Fibroblast of mammary gland (primary cell): ENCODE measurements at regions not wholly inside any gene's neighbourhood (a gene's known extent, or its start where the extent isn't known, plus 50 kb on each side); places are given as distances from the start of the nearest gene placed in this dataset.
A peak's percentile ranks its signal among the peaks of the same experiment; 100 is the strongest.
"Not testable (repeated sequence)": the region's sequence is repeated elsewhere in the genome, so short reads cannot be mapped to it uniquely, and the experiment has no call there.

Experiments
- DNase-seq: peaks from one replicate; pipeline ENCODE4 v3.0.0-alpha.2; 2010; ENCODE audit warnings: low read depth
- H3K4me3 ChIP-seq: 2 replicates; pipeline ENCODE4 v1.5.1; 2011; ENCODE audit warnings: low read depth, mild to moderate bottlenecking, low read length, moderate library complexity; ENCODE audit not compliant: control insufficient read depth
- TF ChIP-seq, protein P1 (sequence below): conservative IDR thresholded peaks from 2 replicates; pipeline ENCODE4 v1.5.1; 2011; ENCODE audit warnings: low read depth, low read length, inconsistent platforms; ENCODE audit not compliant: control insufficient read depth, insufficient read depth

GRCh38 chr9:7451062-7451461 is 348.5 kb downstream of the DMAC1 start:
- TF ChIP-seq, protein P1, sequence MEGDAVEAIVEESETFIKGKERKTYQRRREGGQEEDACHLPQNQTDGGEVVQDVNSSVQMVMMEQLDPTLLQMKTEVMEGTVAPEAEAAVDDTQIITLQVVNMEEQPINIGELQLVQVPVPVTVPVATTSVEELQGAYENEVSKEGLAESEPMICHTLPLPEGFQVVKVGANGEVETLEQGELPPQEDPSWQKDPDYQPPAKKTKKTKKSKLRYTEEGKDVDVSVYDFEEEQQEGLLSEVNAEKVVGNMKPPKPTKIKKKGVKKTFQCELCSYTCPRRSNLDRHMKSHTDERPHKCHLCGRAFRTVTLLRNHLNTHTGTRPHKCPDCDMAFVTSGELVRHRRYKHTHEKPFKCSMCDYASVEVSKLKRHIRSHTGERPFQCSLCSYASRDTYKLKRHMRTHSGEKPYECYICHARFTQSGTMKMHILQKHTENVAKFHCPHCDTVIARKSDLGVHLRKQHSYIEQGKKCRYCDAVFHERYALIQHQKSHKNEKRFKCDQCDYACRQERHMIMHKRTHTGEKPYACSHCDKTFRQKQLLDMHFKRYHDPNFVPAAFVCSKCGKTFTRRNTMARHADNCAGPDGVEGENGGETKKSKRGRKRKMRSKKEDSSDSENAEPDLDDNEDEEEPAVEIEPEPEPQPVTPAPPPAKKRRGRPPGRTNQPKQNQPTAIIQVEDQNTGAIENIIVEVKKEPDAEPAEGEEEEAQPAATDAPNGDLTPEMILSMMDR: no peak
- DNase-seq: no peak
- H3K4me3 ChIP-seq: no peak overlapping the region

DNA sequence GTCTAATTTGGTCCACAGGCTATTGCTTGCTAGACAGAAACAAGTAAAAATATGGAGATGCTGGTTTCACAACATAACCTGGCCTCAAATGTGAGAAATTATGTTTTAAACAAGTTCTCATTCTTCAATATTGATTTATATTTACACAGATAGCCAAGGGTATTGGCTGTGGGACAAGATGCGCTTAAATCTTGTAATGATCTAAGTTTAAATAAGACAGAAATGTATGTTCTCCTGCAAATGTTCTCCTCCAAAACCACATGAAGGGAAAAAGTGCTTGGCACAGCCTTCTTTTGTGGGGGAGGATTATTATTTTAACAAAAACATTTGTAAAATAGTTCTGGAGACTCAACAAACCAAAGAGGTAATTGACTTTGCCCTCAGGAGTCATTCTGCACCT is 356.0 kb downstream of the DMAC1 start:
- DNase-seq: peak; percentile 44
- no peak overlapping the region for H3K4me3 ChIP-seq
- TF ChIP-seq, protein P1: no peak

DNA sequence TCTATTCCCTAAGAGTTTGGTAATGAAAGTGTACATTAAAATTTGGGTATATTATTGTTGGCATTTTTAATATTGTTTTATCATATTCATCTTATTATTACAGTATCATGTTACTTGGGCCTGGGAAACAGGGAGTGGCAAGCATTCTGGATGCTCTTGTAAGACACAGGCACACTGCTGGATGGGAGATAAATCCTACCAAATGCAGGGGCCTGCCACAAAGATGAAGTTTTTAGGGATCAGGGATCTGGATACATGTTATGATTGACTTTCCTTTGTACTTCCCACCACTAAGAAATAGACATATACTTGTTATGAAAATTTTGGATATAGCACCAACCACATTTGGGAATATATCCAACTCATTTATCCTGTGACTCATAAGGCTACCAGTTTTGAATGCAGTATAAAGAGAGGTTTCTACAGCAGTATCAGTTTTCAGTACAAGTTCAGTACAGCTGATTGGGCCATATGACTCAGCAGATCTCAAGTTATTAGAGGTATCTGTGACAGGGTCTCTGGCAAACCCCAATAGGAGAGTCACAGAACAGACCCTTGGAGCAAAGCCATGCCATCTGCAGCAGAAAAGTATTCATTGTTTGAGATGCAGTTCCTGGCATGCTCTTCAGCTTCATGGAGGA is 360.1 kb downstream of the DMAC1 start:
- peak; percentile 75 for DNase-seq
- no peak overlapping the region for H3K4me3 ChIP-seq
- TF ChIP-seq, protein P1: no peak

GRCh38 chr9:7436754-7437153 is 362.8 kb downstream of the DMAC1 start:
- no peak for DNase-seq
- H3K4me3 ChIP-seq: no peak overlapping the region
- TF ChIP-seq, protein P1: no peak

GRCh38 chr9:7433508-7434292 is 365.9 kb downstream of the DMAC1 start:
- no peak overlapping the region for H3K4me3 ChIP-seq
- no peak for DNase-seq
- TF ChIP-seq, protein P1: no peak

- no peak for DNase-seq
- H3K4me3 ChIP-seq: no peak overlapping the region
- TF ChIP-seq, protein P1: no peak
Observed at GRCh38 chr9:7432989-7433388, 366.6 kb downstream of the DMAC1 start.

DNA sequence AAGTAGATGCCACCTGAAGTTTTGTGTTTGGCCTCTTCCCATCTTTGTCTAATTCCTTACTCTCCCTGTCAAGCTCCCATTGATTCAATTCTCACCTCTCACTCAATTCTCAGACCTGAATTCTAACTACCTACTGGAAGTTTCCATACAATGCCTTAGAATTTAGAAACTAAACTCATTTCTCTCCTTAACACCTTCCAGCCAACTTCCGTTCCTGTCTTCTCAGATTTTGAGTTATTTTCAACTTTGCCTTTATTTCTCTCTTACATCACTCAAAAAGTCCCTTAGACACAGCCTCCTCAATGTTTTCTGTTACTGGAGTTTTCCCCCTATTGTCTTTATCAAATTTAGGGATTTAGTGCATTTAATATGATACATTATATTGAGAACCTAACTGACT is 382.2 kb downstream of the DMAC1 start:
- DNase-seq, H3K4me3 ChIP-seq: not testable (repeated sequence)
